ENCODE measurements at regions not wholly inside any gene's neighbourhood (a gene's known extent, or its start where the extent isn't known, plus 50 kb on each side); places are given as distances from the start of the nearest gene placed in this dataset.

DNA sequence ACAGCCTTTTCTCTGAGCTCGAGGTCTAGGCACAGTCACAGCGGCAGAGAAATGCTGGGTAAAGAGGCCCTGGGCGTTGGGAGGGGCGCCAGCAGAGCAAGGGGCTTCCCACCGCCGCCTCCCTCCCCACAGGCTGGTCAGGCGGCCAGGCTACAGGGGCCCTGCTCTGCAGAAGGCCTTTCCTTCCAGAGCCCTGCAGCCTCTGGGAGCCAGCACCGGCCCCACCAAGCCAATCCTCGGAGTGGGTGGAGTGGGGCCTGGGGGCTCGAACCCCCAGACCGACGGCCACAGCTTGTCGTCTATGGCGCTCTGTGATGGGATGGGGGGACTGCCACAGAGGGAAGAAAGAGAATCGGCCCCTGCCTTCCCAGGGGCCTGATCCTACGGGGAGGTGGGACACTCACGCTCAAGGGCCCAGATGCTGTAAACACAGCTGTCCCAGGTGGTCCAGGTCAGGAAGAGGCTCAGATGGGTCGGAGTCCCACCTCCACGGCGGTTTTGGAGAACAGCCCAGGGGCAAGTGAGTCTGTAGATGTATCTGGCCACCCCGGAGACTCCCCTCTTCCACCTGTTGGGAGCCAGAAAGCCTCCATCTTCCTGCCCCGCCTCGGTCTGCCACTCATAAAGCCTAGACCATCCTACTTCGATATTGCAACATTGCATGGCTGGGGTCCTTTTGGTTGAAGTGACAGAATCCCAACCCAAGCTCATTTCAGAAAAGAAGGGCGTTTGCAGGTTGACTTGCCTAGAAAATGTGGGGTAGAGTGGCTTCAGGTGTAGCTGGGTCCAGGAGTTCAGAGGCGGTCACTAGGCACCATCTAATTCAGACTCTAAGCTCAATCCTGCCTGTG, 95.6 kb downstream of the SIK1 start (continued):
- TF ChIP-seq, protein P1, sequence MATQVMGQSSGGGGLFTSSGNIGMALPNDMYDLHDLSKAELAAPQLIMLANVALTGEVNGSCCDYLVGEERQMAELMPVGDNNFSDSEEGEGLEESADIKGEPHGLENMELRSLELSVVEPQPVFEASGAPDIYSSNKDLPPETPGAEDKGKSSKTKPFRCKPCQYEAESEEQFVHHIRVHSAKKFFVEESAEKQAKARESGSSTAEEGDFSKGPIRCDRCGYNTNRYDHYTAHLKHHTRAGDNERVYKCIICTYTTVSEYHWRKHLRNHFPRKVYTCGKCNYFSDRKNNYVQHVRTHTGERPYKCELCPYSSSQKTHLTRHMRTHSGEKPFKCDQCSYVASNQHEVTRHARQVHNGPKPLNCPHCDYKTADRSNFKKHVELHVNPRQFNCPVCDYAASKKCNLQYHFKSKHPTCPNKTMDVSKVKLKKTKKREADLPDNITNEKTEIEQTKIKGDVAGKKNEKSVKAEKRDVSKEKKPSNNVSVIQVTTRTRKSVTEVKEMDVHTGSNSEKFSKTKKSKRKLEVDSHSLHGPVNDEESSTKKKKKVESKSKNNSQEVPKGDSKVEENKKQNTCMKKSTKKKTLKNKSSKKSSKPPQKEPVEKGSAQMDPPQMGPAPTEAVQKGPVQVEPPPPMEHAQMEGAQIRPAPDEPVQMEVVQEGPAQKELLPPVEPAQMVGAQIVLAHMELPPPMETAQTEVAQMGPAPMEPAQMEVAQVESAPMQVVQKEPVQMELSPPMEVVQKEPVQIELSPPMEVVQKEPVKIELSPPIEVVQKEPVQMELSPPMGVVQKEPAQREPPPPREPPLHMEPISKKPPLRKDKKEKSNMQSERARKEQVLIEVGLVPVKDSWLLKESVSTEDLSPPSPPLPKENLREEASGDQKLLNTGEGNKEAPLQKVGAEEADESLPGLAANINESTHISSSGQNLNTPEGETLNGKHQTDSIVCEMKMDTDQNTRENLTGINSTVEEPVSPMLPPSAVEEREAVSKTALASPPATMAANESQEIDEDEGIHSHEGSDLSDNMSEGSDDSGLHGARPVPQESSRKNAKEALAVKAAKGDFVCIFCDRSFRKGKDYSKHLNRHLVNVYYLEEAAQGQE (IDR thresholded peaks at IDR 0.05; ENCODE audit: low read depth, low read length) = no peak
- TF ChIP-seq, protein P2, sequence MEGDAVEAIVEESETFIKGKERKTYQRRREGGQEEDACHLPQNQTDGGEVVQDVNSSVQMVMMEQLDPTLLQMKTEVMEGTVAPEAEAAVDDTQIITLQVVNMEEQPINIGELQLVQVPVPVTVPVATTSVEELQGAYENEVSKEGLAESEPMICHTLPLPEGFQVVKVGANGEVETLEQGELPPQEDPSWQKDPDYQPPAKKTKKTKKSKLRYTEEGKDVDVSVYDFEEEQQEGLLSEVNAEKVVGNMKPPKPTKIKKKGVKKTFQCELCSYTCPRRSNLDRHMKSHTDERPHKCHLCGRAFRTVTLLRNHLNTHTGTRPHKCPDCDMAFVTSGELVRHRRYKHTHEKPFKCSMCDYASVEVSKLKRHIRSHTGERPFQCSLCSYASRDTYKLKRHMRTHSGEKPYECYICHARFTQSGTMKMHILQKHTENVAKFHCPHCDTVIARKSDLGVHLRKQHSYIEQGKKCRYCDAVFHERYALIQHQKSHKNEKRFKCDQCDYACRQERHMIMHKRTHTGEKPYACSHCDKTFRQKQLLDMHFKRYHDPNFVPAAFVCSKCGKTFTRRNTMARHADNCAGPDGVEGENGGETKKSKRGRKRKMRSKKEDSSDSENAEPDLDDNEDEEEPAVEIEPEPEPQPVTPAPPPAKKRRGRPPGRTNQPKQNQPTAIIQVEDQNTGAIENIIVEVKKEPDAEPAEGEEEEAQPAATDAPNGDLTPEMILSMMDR (IDR thresholded peaks at IDR 0.05) = no peak
- TF ChIP-seq, protein P3, sequence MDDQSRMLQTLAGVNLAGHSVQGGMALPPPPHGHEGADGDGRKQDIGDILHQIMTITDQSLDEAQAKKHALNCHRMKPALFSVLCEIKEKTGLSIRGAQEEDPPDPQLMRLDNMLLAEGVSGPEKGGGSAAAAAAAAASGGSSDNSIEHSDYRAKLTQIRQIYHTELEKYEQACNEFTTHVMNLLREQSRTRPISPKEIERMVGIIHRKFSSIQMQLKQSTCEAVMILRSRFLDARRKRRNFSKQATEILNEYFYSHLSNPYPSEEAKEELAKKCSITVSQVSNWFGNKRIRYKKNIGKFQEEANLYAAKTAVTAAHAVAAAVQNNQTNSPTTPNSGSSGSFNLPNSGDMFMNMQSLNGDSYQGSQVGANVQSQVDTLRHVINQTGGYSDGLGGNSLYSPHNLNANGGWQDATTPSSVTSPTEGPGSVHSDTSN (IDR thresholded peaks at IDR 0.05) = no peak
- TF ChIP-seq, protein P4, sequence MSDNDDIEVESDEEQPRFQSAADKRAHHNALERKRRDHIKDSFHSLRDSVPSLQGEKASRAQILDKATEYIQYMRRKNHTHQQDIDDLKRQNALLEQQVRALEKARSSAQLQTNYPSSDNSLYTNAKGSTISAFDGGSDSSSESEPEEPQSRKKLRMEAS (IDR thresholded peaks at IDR 0.05; ENCODE audit: low read depth) = no peak
- TF ChIP-seq, protein P5, sequence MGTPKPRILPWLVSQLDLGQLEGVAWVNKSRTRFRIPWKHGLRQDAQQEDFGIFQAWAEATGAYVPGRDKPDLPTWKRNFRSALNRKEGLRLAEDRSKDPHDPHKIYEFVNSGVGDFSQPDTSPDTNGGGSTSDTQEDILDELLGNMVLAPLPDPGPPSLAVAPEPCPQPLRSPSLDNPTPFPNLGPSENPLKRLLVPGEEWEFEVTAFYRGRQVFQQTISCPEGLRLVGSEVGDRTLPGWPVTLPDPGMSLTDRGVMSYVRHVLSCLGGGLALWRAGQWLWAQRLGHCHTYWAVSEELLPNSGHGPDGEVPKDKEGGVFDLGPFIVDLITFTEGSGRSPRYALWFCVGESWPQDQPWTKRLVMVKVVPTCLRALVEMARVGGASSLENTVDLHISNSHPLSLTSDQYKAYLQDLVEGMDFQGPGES (IDR thresholded peaks at IDR 0.05; ENCODE audit: low read depth, low read length) = no peak
- TF ChIP-seq RAD21 (IDR thresholded peaks at IDR 0.05; ENCODE audit: low read length) (no peak), MEF2A (IDR thresholded peaks at IDR 0.05; ENCODE audit: borderline replicate concordance, low read depth) (no peak), FOSL2 (IDR thresholded peaks at IDR 0.05; ENCODE audit: borderline replicate concordance, low read depth) (no peak), EP300 (IDR thresholded peaks at IDR 0.05; ENCODE audit: borderline replicate concordance in 1 of 2, low read depth in 1 of 2, low read length in 1 of 2) (no peak)

DNA sequence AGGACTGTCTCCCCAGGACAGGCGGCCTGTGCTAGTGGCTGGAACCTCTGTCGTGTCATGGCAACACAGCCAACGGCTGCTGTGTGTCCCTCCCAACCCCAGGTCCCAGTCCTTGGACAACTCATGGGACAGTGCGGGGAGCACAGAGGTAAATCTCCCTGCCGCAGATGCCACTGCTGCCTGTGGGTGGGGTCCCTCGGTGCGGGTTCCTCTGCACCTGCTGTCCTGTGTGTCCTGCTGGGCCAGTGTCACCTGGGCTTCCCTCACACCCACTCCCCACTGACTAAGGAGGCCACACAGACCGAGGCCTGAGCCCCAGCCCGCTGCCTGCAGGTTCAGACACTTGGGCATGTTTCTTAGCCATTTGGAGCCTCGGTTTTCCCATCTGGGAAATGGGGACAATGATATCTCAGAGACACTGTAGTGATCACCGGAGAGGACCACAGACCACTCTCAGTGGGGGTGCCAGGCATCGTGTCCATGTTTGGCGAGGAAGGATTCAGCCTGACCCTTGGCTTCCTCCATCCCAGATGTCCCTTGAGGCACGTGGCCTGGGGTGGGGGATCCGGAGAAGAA, 96.5 kb downstream of the SIK1 start:
- no peaks in the 10 kb centered on the region for H3K79me2 ChIP-seq (ENCODE audit: insufficient read depth)
- H2AFZ ChIP-seq (ENCODE audit: low read depth) = no peak overlapping the region
- H4K20me1 ChIP-seq (ENCODE audit: insufficient read depth) = no peaks in the 10 kb centered on the region
- no peak for DNase-seq
- CTCF ChIA-PET = no interaction called here
- H3K4me2 ChIP-seq = no peak overlapping the region
- no peaks in the 10 kb centered on the region for H3K36me3 ChIP-seq (replicated peaks in 1 of 2; ENCODE audit: control insufficient read depth in 1 of 2, insufficient read depth in 2 of 2, low read length in 1 of 2)
- POLR2A ChIA-PET = no interaction called here
- no peak overlapping the region for H3K4me3 ChIP-seq (ENCODE audit: low read depth in 2 of 2, low read length in 1 of 2)
- H3K9me3 ChIP-seq = no peaks in the 10 kb centered on the region
- no peak overlapping the region for H3K9ac ChIP-seq
- H3K9me2 ChIP-seq = no peaks in the 10 kb centered on the region
- H3K4me1 ChIP-seq (ENCODE audit: control insufficient read depth in 1 of 2, insufficient read depth in 2 of 2, low read depth in 1 of 2, low read length in 1 of 2) = peaks cover 3 to 9% of the 10 kb centered on the region in 2 experiments; a peak in 2 of 4 replicates
- no peaks in the 10 kb centered on the region for H3F3A ChIP-seq (replicated peaks; ENCODE audit: insufficient read depth)
- H3K27me3 ChIP-seq (ENCODE audit: insufficient read depth) = no peaks in the 10 kb centered on the region
- WGBS (ENCODE audit: low lambda C conversion rate) = 56% methylated on average over 5 of the region's 15 CpGs
- H3K27ac ChIP-seq (ENCODE audit: low read depth in 2 of 2, low read length in 1 of 2) = no peak overlapping the region
- TF ChIP-seq TEAD4 (IDR thresholded peaks at IDR 0.05; ENCODE audit: borderline replicate concordance, insufficient read depth) = no peak
- TF ChIP-seq POLR2AphosphoS5 (IDR thresholded peaks at IDR 0.05; ENCODE audit: low read depth, low read length) = no peak
- no peak for TF ChIP-seq JUND (IDR thresholded peaks at IDR 0.05)
- TF ChIP-seq, protein P2 (IDR thresholded peaks at IDR 0.05) = no peak
- no peak for TF ChIP-seq ELF1 (IDR thresholded peaks at IDR 0.05)
- no peak for TF ChIP-seq RCOR1 (IDR thresholded peaks at IDR 0.05; ENCODE audit: low read length)
- no peak for TF ChIP-seq NFIC (IDR thresholded peaks at IDR 0.05; ENCODE audit: borderline replicate concordance)

All from SK-N-SH (cell line).